ENCODE measurements at regions not wholly inside any gene's neighbourhood (a gene's known extent, or its start where the extent isn't known, plus 50 kb on each side); places are given as distances from the start of the nearest gene placed in this dataset.

GRCh38 chr15:60095711-60096110, 91.6 kb downstream of the FOXB1 start:
- DNase-seq, result no peak

DNA sequence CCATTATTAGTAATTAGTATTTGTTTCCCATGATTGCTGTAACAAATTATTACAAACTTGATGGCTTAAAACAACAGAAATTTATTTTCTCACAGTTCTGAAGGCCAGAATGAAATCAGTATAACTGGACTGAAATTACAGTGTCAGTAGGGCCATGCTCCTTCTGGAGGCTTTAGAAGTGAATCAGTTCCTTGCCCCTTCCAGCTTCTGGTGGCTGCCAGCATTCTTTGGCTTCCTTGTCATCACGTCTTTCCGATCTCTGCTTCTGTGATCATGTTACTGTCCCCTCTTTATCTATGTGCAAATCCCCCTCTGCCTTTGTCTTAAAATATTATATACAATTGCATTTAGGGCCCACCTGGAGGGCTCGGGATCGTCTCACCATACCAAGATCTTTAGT, 92.0 kb downstream of the FOXB1 start:
- DNase-seq, result no peak

GRCh38 chr15:60101416-60101815, 97.3 kb downstream of the FOXB1 start:
- no peak for DNase-seq

GRCh38 chr15:60102748-60103147, 98.6 kb downstream of the FOXB1 start:
- DNase-seq, result no peak

DNA sequence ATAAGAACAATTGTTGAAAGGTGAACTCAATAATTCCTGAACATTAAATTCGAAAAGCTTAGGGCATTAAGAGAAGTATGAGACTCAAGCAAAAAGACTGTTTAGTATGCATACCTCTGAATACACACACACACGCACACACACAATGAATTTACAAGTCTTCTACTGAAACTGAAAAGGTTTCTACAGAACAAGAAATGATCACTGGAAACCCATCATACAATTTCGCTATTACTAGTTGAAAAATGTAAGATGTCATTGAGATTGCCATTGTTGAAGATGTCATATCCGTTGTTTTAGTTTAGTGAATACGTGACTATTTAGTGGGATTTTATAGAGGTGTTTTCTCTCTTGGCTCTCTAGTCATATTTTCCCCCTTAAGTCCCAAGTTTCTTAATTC, 106.8 kb downstream of the FOXB1 start:
- DNase-seq, result peak in 1 of 5 donors; percentile 75

- peak in 1 of 5 donors; percentile 30 for DNase-seq
Measured at GRCh38 chr15:60115579-60116380, 111.7 kb downstream of the FOXB1 start.

- DNase-seq, result no peak
Measured at GRCh38 chr15:60116456-60117089, 112.5 kb downstream of the FOXB1 start.

GRCh38 chr15:60118146-60118545, 114.0 kb downstream of the FOXB1 start:
- no peak for DNase-seq

- no peak for DNase-seq
Measured at GRCh38 chr15:60118626-60119025, 114.5 kb downstream of the FOXB1 start.

GRCh38 chr15:60119101-60119500, 115.0 kb downstream of the FOXB1 start:
- no peak for DNase-seq

GRCh38 chr15:60120100-60120499, 116.0 kb downstream of the FOXB1 start:
- no peak for DNase-seq

DNA sequence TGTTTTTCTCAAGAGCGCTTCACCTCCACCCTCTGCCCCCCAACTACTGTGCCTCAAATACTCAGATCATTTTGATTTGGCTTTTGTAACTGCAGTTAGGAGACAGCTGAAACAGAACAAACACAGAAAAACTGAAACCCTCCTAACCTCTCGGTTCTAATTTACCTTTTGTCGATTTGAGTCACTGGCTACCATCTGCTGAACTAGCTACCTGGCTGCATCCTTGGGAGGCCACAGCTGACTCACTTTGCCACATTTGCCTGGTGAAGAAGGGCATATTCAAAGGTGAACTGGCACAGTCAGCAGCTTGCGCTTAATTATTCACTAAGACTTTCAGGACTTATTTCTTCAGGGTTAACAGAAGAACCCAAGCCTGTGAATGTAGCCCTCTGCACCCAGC, 117.7 kb downstream of the FOXB1 start:
- peak in 1 of 5 donors; percentile 77 for DNase-seq

GRCh38 chr15:60122691-60123090, 118.6 kb downstream of the FOXB1 start:
- no peak for DNase-seq

DNA sequence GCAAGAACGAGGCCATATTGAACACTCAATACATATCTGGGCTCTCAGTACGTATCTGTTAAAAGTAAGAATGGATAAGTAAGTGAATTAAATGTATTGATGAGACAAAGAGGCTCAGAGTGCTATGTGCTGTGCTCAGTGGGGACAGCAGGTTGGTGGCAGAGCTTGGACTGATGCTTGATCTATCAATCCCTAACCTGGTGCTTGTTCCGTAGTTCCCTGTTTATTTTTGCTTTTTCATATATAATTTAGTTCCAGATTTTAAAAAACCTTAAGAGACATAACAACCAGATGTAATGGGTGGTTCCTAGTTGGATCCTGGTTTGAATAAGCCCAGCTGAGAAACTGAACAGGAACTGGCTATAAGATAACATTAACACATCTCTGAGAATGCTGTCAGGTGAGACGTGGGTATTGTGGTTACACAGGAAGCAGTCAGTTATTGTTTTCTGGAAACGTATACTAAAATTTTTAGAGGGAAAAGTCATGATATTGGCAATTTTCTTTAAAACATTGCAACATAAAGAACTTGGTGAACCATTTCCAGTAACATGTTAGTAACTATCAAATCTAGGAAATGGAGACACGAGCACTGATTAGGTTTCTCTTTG, 120.5 kb downstream of the FOXB1 start:
- DNase-seq, result peak in 1 of 5 donors; percentile 72

DNA sequence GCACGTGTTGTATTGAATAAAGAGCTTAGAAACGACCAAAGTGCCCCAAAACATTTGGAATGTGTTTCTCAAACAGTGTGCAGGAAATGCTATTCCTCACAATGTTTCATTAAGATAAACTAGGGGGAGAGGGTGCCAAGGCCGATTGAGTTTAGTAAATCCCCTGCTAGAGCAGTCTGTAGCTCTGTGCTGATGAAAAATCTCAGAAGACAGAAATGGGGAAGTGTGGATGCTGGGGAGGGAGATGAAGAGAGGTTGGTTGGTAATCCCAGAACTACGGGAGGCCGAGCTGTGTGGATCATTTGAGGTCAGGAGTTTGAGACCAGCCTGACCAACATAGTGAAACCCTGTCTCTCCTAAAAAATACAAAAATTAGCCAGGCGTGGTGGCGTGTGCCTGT, 121.2 kb downstream of the FOXB1 start:
- no peak for DNase-seq

DNA sequence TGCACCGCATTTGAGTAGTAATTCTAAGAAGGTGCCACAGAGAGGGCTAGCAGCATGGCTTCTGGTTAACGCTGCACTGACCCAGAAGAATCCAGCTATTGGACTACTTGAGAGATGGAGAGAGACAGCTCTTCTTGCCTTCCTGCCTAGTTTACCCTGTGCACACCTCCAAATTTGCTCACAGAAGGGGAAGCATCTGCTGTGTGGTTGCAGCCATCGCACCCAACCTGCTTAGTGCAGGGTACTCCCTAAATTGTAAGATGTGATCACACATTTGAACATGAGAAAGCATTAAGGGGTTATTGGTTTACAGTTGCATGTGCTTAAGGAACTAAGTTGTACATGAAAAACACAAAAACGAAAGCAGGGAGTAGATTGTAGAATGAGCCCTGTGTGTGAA, 122.1 kb downstream of the FOXB1 start:
- DNase-seq, result no peak

GRCh38 chr15:60126661-60127060, 122.5 kb downstream of the FOXB1 start:
- no peak for DNase-seq

DNA sequence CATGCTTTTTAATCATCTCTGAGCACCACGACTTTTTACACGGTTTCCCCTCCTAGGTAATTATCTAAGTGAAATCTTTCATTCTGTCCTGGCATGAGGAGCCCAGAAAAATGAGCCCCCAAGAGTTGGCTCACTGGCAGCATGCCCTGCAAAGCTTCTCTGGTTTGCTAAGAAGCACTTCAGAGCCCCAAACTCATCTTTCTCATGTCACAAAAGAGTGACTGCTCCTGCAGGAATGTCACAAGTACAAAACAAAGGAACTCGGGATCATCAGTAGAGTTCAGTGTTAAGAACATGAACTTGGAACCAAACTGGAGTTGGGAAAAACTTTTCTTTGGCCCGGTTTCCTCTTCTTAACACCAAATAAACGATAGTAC, 123.9 kb downstream of the FOXB1 start:
- DNase-seq, result no peak

DNA sequence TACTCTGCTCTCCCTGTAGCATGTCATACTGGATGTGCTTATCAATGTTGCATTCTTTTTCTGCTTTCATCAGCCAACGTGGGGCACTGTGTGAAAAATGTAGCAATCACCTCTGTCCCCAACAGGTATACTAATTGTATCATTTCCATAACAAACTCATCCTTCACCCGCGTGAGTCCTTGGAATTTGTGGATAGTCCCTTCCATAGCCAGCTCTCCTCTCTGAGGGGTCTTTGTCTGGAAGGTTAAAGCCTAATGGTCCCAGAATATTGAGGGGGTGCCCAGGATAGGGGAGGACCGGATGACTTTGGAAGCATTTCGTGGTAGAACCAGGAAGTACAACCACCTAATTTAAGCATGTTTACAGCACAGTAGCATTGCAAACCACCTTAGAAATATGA, 124.6 kb downstream of the FOXB1 start:
- no peak for DNase-seq

- no peak for DNase-seq
Measured at GRCh38 chr15:60130398-60130797, 126.3 kb downstream of the FOXB1 start.

DNA sequence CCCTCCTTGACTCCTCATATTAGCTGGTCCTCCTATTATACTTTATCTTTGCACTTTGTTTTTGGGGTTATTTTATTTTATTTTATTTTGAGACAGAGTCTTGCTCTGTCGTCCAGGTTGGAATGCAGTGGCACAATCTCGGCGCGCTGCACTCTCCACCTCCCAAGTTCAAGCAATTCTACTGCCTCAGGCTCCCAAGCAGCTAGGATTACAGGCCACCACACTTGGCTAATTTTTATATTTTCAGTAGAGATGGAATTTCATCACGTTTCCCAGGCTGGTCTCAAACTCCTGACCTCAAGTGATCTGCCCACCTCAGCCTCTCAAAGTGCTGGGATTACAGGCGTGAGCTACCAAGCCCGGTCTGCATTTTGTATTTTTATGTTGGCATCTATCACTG, 126.7 kb downstream of the FOXB1 start:
- DNase-seq, result no peak

GRCh38 chr15:60134609-60135008, 130.5 kb downstream of the FOXB1 start:
- DNase-seq, result peak in 1 of 5 donors; percentile 36

DNA sequence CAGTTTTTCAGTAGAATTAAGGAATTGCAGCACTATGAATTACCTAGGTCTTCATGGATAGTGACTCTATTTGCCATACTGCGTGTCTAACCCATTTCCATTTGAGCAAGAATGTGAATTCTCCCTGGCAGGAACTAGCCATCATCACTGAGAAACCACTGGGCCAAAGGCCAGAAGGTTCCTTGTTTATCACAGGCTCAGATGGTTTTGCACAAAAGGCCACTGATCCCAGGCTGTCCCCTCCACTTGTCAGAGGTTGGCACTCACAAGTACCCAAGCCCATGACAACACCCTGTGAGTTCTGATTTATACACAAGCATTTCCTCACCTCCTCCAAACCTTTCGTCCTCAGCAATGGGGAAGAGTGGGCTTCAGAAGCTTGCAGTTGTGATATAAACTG, 131.8 kb downstream of the FOXB1 start:
- no peak for DNase-seq

All from T-helper 1 cell (primary cell).